ENCODE measurements at regions not wholly inside any gene's neighbourhood (a gene's known extent, or its start where the extent isn't known, plus 50 kb on each side); places are given as distances from the start of the nearest gene placed in this dataset.

DNA sequence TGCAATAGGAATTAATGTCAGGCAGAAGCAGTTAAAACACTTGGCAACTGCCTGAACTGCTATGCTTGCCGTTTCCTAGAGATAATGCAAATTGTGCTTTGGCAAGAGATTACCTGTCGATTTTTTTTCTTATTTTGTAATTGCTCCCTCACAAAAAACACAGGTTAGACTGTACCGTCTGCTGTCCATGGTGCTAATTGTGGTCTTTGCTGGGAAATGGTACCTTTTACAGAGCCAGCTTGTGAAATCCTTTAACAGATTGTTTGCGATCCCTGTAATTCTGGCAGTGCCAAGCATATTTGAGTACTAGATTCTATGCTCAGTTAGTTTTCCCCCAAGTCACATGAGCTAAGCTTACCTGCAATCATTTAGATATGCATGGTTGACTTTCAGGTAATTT is 2125.8 kb upstream of the WWC1 start:
- Mint-ChIP-seq H3K4me1 (ENCODE audit: insufficient read depth, unreplicated experiment) (no peaks in the 10 kb centered on the region), H3K27ac (ENCODE audit: low read depth, unreplicated experiment) (no peak overlapping the region), H3K4me3 (ENCODE audit: unreplicated experiment) (no peak overlapping the region), H3K36me3 (ENCODE audit: insufficient read depth, unreplicated experiment) (no peaks in the 10 kb centered on the region), H3K9me3 (ENCODE audit: unreplicated experiment) (no peaks in the 10 kb centered on the region), H3K27me3 (ENCODE audit: insufficient read depth, unreplicated experiment) (peaks cover 7% of the 10 kb centered on the region)
- ChIA-PET CTCF (interaction anchor here (0.7 to 1.1 kb wide), 4 partner anchors 13 to 531 kb away, joined by 3 read pairs; no protein-coding TSS in a partner anchor), POLR2A (no interaction called here)
- intact Hi-C loops (cut with micrococcal nuclease), result no loop called here
- DNase-seq (ENCODE audit: unreplicated experiment), result peak; percentile 70
- BruUV-seq (replicated peaks), result no TSS peak
- TF ChIP-seq, protein P1, sequence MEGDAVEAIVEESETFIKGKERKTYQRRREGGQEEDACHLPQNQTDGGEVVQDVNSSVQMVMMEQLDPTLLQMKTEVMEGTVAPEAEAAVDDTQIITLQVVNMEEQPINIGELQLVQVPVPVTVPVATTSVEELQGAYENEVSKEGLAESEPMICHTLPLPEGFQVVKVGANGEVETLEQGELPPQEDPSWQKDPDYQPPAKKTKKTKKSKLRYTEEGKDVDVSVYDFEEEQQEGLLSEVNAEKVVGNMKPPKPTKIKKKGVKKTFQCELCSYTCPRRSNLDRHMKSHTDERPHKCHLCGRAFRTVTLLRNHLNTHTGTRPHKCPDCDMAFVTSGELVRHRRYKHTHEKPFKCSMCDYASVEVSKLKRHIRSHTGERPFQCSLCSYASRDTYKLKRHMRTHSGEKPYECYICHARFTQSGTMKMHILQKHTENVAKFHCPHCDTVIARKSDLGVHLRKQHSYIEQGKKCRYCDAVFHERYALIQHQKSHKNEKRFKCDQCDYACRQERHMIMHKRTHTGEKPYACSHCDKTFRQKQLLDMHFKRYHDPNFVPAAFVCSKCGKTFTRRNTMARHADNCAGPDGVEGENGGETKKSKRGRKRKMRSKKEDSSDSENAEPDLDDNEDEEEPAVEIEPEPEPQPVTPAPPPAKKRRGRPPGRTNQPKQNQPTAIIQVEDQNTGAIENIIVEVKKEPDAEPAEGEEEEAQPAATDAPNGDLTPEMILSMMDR (IDR thresholded peaks at IDR 0.05; ENCODE audit: unreplicated experiment), result no peak

- TF ChIP-seq, protein P1 (IDR thresholded peaks at IDR 0.05; ENCODE audit: unreplicated experiment), result no peak
- H3K27ac Mint-ChIP-seq (ENCODE audit: low read depth, unreplicated experiment), result no peak overlapping the region
- ChIA-PET POLR2A (no interaction called here), CTCF (interaction anchor here (0.7 to 1.1 kb wide), 5 partner anchors 14 to 794 kb away, joined by 3 read pairs; no protein-coding TSS in a partner anchor)
- H3K4me3 Mint-ChIP-seq (ENCODE audit: unreplicated experiment), result no peak overlapping the region
- H3K27me3 Mint-ChIP-seq (ENCODE audit: insufficient read depth, unreplicated experiment), result peaks cover 7% of the 10 kb centered on the region
- no peaks in the 10 kb centered on the region for H3K4me1 Mint-ChIP-seq (ENCODE audit: insufficient read depth, unreplicated experiment)
- DNase-seq (ENCODE audit: unreplicated experiment), result no peak
- no peaks in the 10 kb centered on the region for H3K36me3 Mint-ChIP-seq (ENCODE audit: insufficient read depth, unreplicated experiment)
- H3K9me3 Mint-ChIP-seq (ENCODE audit: unreplicated experiment), result no peaks in the 10 kb centered on the region
- BruUV-seq (replicated peaks), result no TSS peak
- intact Hi-C loops (cut with micrococcal nuclease), result no loop called here
These were observed 2125.4 kb upstream of the WWC1 start for GRCh38 chr5:166166071-166166470.

GRCh38 chr5:166172597-166172996 is 2118.8 kb upstream of the WWC1 start:
- no peak for DNase-seq (ENCODE audit: unreplicated experiment)
- no peak overlapping the region for H3K27ac Mint-ChIP-seq (ENCODE audit: low read depth, unreplicated experiment)

DNA sequence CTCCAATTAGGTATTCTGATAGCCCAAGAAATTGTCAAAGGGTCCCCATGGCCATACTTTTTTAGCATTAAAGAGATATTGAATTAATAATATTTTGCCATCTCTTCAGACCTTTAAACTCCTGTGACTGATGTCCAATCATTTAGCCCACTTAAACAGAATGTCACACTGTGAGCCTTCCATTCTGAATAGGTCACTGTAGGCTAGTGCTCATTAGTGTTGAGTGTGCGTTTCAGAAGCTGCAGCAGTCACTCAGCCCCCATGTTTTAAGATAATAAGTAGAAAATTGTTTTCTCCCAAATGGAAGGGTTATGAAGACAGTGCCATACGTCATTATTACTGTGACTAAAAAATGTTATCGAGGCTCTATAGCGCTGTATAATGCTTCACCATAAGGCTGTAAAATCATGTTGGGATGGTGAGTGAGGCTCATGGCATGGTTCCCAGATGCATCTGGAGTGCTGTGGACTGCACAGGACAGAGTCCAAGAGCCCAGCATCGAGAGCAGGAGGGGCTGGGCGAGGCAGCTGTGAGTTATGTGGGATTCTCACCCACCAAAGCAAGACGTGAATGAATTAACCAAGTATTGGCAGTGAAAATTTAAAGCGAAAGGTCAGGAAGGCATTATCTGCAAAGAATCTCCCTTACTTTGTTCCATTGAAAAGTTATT is 2112.9 kb upstream of the WWC1 start:
- BruUV-seq (replicated peaks), result no TSS peak
- no peaks in the 10 kb centered on the region for H3K9me3 Mint-ChIP-seq (ENCODE audit: unreplicated experiment)
- intact Hi-C loops (cut with micrococcal nuclease), result no loop called here
- TF ChIP-seq, protein P1 (IDR thresholded peaks at IDR 0.05; ENCODE audit: unreplicated experiment), result no peak
- H3K4me3 Mint-ChIP-seq (ENCODE audit: unreplicated experiment), result no peak overlapping the region
- H3K4me1 Mint-ChIP-seq (ENCODE audit: insufficient read depth, unreplicated experiment), result no peaks in the 10 kb centered on the region
- ChIA-PET CTCF (interaction anchor here (0.7 kb wide), 1 partner anchor 838 kb away, joined by 3 read pairs; no protein-coding TSS in a partner anchor), POLR2A (no interaction called here)
- no peak for DNase-seq (ENCODE audit: unreplicated experiment)
- H3K36me3 Mint-ChIP-seq (ENCODE audit: insufficient read depth, unreplicated experiment), result no peaks in the 10 kb centered on the region
- no peaks in the 10 kb centered on the region for H3K27me3 Mint-ChIP-seq (ENCODE audit: insufficient read depth, unreplicated experiment)
- H3K27ac Mint-ChIP-seq (ENCODE audit: low read depth, unreplicated experiment), result no peak overlapping the region

More at GRCh38 chr5:166172597-166172996, 2118.8 kb upstream of the WWC1 start:
- intact Hi-C loops (cut with micrococcal nuclease), result no loop called here
- Mint-ChIP-seq H3K27me3 (ENCODE audit: insufficient read depth, unreplicated experiment) (no peaks in the 10 kb centered on the region), H3K9me3 (ENCODE audit: unreplicated experiment) (no peaks in the 10 kb centered on the region), H3K4me3 (ENCODE audit: unreplicated experiment) (no peak overlapping the region), H3K4me1 (ENCODE audit: insufficient read depth, unreplicated experiment) (no peaks in the 10 kb centered on the region), H3K36me3 (ENCODE audit: insufficient read depth, unreplicated experiment) (no peaks in the 10 kb centered on the region)
- BruUV-seq (replicated peaks), result no TSS peak
- CTCF ChIA-PET, result interaction anchor here (0.5 to 0.6 kb wide), 2 partner anchors 702 to 838 kb away, joined by 3 read pairs; no protein-coding TSS in a partner anchor
- TF ChIP-seq, protein P1 (IDR thresholded peaks at IDR 0.05; ENCODE audit: unreplicated experiment), result no peak
- POLR2A ChIA-PET, result no interaction called here

Measured in MCF 10A (cell line).